Endodermal cell (in vitro differentiated cells): ENCODE measurements at regions not wholly inside any gene's neighbourhood (a gene's known extent, or its start where the extent isn't known, plus 50 kb on each side); places are given as distances from the start of the nearest gene placed in this dataset.

Source experiments
- DNase-seq: peaks from one replicate; pipeline ENCODE4 v3.0.0-alpha.2; 2017
- H3K27ac ChIP-seq: 2 replicates; pipeline ENCODE4 v1.5.1; 2013; ENCODE audit warnings: mild to moderate bottlenecking, low read depth, low read length, moderate library complexity
- H3K27me3 ChIP-seq: 2 replicates; pipeline ENCODE4 v1.6.1; 2013; ENCODE audit warnings: mild to moderate bottlenecking, low read length, moderate library complexity; ENCODE audit not compliant: insufficient read depth, control insufficient read depth, poor library complexity, severe bottlenecking
- H3K36me3 ChIP-seq: 2 replicates; pipeline ENCODE4 v1.7.0; 2013; ENCODE audit warnings: mild to moderate bottlenecking, low read length, moderate library complexity; ENCODE audit not compliant: control insufficient read depth, insufficient read depth
- H3K4me1 ChIP-seq: one replicate; pipeline ENCODE4 v1.7.0; 2013; ENCODE audit warnings: low read length; ENCODE audit not compliant: control insufficient read depth, insufficient read depth
- H3K4me3 ChIP-seq: 2 replicates; pipeline ENCODE4 v1.5.1; 2013; ENCODE audit warnings: mild to moderate bottlenecking, low read length, moderate library complexity
- H3K9ac ChIP-seq: 2 replicates; pipeline ENCODE4 v1.6.1; 2013; ENCODE audit warnings: mild to moderate bottlenecking, low read length, moderate library complexity; ENCODE audit not compliant: poor library complexity, severe bottlenecking; ENCODE audit errors: extremely low read depth
- H3K9me3 ChIP-seq: 2 replicates; pipeline ENCODE4 v1.6.1; 2013; ENCODE audit warnings: mild to moderate bottlenecking, low read length, moderate library complexity; ENCODE audit not compliant: control insufficient read depth
- H3K27ac Mint-ChIP-seq: 2 replicates; pipeline ENCODE4 v1.8.0; 2020; ENCODE audit warnings: mixed read lengths
- H3K27me3 Mint-ChIP-seq: 2 replicates; pipeline ENCODE4 v1.8.0; 2021; ENCODE audit warnings: mild to moderate bottlenecking, mixed read lengths; ENCODE audit not compliant: insufficient read depth
- H3K36me3 Mint-ChIP-seq: 2 replicates; pipeline ENCODE4 v1.8.0; 2020; ENCODE audit warnings: low read depth, mixed read lengths
- H3K4me1 Mint-ChIP-seq: 2 replicates; pipeline ENCODE4 v1.8.0; 2020; ENCODE audit warnings: mixed read lengths
- H3K4me3 Mint-ChIP-seq: 2 replicates; pipeline ENCODE4 v1.8.0; 2020; ENCODE audit warnings: mild to moderate bottlenecking, moderate library complexity, mixed read lengths
- H3K9me3 Mint-ChIP-seq: 2 replicates; pipeline ENCODE4 v1.8.0; 2020; ENCODE audit warnings: mild to moderate bottlenecking, mixed read lengths
- WGBS, 2 experiments: methylation state at CpG; one replicate each; pipeline versions ENCODE4 v1.1.5 to v1.1.7; 2013; ENCODE audit warnings: missing lambda C conversion rate in 2 of 2, mixed read lengths in 1 of 2; ENCODE audit not compliant: insufficient coverage in 1 of 2, insufficient read length in 1 of 2; 5-methylcytosine and 5-hydroxymethylcytosine counted together
- TF ChIP-seq, protein P1 (sequence below): fragments of 200-600 bp; sonication (generic); conservative IDR thresholded peaks from 2 replicates; pipeline ENCODE4 v1.5.0; 2021; ENCODE audit warnings: antibody characterized with exemption, mild to moderate bottlenecking

DNA sequence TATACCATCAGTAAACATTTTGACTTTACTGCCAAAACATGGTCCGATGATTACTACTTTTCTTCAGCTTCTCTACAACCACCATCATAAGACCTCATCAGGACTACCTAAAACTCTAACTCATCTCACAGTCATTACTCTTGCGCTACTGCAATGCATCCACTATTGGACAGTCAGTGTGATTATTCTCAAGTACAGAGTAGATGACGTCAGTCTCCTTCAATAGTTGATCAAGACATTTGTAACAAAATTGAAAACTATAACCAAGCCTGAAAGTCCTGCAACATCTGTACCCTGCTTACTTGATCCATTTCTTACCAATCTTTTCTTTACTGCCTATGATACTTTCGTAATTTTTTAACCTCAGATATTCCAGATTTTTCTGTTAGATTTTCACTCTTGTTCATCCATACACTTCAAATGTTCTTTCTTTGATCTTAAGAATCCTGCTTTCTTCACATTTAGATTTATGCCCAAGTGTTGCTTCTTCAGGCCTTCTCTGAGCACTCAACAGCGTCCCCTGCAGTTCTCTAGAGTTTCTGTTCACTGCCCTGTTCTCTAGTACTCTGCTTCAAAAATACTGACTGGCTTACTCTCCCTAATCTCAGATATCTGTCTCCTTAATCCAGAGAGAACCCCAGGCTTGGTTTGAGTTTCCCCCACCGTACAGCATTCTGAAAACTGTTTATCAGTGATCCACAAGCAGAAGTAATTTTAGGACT lies 1517.6 kb downstream of the STIM2 start:
- Mint-ChIP-seq H3K27ac (no peak overlapping the region), H3K9me3 (no peaks in the 10 kb centered on the region), H3K4me3 (no peak overlapping the region), H3K4me1 (peaks cover 8% of the 10 kb centered on the region), H3K27me3 (no peaks in the 10 kb centered on the region), H3K36me3 (no peaks in the 10 kb centered on the region)
- DNase-seq: peak; percentile 53
- Histone ChIP-seq H3K27ac (no peak overlapping the region), H3K9ac (no peak overlapping the region), H3K4me1 (no peaks in the 10 kb centered on the region), H3K9me3 (no peaks in the 10 kb centered on the region), H3K4me3 (no peak overlapping the region), H3K27me3 (no peaks in the 10 kb centered on the region), H3K36me3 (no peaks in the 10 kb centered on the region)
- 72 to 83% methylated on average over 5 to 6 of the region's 6 CpGs for WGBS, 2 experiments
- TF ChIP-seq, protein P1, sequence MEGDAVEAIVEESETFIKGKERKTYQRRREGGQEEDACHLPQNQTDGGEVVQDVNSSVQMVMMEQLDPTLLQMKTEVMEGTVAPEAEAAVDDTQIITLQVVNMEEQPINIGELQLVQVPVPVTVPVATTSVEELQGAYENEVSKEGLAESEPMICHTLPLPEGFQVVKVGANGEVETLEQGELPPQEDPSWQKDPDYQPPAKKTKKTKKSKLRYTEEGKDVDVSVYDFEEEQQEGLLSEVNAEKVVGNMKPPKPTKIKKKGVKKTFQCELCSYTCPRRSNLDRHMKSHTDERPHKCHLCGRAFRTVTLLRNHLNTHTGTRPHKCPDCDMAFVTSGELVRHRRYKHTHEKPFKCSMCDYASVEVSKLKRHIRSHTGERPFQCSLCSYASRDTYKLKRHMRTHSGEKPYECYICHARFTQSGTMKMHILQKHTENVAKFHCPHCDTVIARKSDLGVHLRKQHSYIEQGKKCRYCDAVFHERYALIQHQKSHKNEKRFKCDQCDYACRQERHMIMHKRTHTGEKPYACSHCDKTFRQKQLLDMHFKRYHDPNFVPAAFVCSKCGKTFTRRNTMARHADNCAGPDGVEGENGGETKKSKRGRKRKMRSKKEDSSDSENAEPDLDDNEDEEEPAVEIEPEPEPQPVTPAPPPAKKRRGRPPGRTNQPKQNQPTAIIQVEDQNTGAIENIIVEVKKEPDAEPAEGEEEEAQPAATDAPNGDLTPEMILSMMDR: peak; percentile 66

DNA sequence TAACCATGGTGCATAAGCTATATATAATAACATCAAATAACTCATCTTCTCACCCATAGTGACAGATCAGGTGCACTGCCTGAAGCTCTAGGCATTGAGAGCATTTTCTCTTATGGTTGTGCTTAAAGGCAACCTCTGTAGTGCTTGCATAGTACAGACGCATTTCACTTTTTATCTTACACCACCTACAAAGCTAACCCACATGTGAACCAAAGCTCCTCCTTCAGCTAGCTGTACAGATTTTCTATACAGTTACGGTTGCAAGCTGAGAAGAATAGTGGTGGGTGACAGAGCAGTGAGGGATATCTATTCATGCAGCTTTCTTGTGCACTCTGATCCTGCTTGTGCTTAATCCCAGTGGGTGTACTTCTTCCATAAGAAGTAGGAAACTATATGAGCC lies 1525.2 kb downstream of the STIM2 start:
- H3K27me3 ChIP-seq: no peaks in the 10 kb centered on the region
- DNase-seq: no peak
- H3K4me1 ChIP-seq: no peaks in the 10 kb centered on the region
- Mint-ChIP-seq H3K36me3 (no peaks in the 10 kb centered on the region), H3K4me1 (peaks cover 5% of the 10 kb centered on the region), H3K9me3 (no peaks in the 10 kb centered on the region), H3K27me3 (no peaks in the 10 kb centered on the region), H3K4me3 (no peak overlapping the region), H3K27ac (no peak overlapping the region)
- no peak overlapping the region for H3K9ac ChIP-seq
- H3K4me3 ChIP-seq: no peak overlapping the region
- H3K36me3 ChIP-seq: no peaks in the 10 kb centered on the region
- WGBS, 2 experiments: 60 to 97% methylated on average over 1 to 2 of the region's 2 CpGs
- TF ChIP-seq, protein P1: no peak
- no peaks in the 10 kb centered on the region for H3K9me3 ChIP-seq
- H3K27ac ChIP-seq: no peak overlapping the region

DNA sequence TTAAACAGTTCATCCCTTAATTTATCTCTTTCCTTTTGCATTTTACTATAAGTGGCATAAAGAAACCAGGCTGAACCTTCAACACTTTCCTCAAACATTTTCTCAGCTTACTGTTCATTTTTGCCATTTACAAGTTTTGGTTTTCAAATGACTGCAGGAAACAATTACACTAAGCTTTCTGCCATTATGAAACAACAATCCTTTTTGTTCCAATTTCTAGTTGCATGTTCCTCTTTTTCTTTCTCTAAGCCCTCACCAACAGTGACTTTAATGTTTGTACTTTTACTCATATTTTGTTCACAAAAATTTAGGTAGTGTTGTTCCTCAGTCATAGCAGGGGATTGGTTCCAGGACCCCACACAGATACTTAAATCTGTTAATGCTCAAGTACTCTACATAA lies 1526.1 kb downstream of the STIM2 start:
- no peaks in the 10 kb centered on the region for H3K9me3 Mint-ChIP-seq
- Histone ChIP-seq H3K27ac (no peak overlapping the region), H3K4me3 (no peak overlapping the region), H3K4me1 (no peaks in the 10 kb centered on the region), H3K27me3 (no peaks in the 10 kb centered on the region), H3K36me3 (no peaks in the 10 kb centered on the region), H3K9ac (no peak overlapping the region), H3K9me3 (no peaks in the 10 kb centered on the region)
- no peak for DNase-seq
- no peak overlapping the region for H3K4me3 Mint-ChIP-seq
- TF ChIP-seq, protein P1: no peak
- H3K4me1 Mint-ChIP-seq: peaks cover 5% of the 10 kb centered on the region
- no peaks in the 10 kb centered on the region for H3K27me3 Mint-ChIP-seq
- peak overlapping the region; percentile 13 for H3K27ac Mint-ChIP-seq
- H3K36me3 Mint-ChIP-seq: no peaks in the 10 kb centered on the region
